Spleen (tissue), 11 donors: ENCODE measurements at regions not wholly inside any gene's neighbourhood (a gene's known extent, or its start where the extent isn't known, plus 50 kb on each side); places are given as distances from the start of the nearest gene placed in this dataset.

Experiments
- DNase-seq: peaks from one replicate; pipeline ENCODE4 v3.0.0-alpha.2; 2020
- H3K27ac ChIP-seq, 8 donors: fragments of 200-600 bp; sonication (generic) in 7 of 8; 1 replicate in 4 of 8; 2 replicates in 4 of 8; pipeline versions ENCODE4 v1.5.0 to v1.8.0; 2016 to 2021; ENCODE audit warnings: inconsistent platforms in 4 of 8, mild to moderate bottlenecking in 4 of 8, moderate library complexity in 1 of 8
- H3K27me3 ChIP-seq, 7 donors: fragments of 200-600 bp; sonication (generic) in 6 of 7; replicated peaks in 1 of 7; 1 replicate in 4 of 7; 2 replicates in 3 of 7; pipeline versions ENCODE4 v1.5.0 to v1.8.0; 2016 to 2021; ENCODE audit warnings: inconsistent platforms in 3 of 7, mild to moderate bottlenecking in 1 of 7
- H3K36me3 ChIP-seq, 6 donors: fragments of 200-600 bp; sonication (generic) in 5 of 6; 1 replicate in 4 of 6; 2 replicates in 2 of 6; pipeline versions ENCODE4 v1.5.0 to v1.8.0; 2016 to 2021; ENCODE audit warnings: inconsistent platforms in 2 of 6
- H3K4me1 ChIP-seq, 6 donors: fragments of 200-600 bp; sonication (generic) in 5 of 6; 1 replicate in 3 of 6; 2 replicates in 3 of 6; pipeline versions ENCODE4 v1.5.0 to v1.8.0; 2016 to 2021; ENCODE audit warnings: inconsistent platforms in 3 of 6
- H3K4me3 ChIP-seq, 8 donors: fragments of 200-600 bp; sonication (generic) in 7 of 8; 1 replicate in 4 of 8; 2 replicates in 4 of 8; pipeline versions ENCODE4 v1.5.0 to v1.8.0; 2016 to 2021; ENCODE audit warnings: inconsistent platforms in 4 of 8, mild to moderate bottlenecking in 4 of 8, moderate library complexity in 2 of 8
- H3K9me3 ChIP-seq, 8 donors: fragments of 200-600 bp; sonication (generic) in 7 of 8; 1 replicate in 4 of 8; 2 replicates in 4 of 8; pipeline versions ENCODE4 v1.5.0 to v1.8.0; 2016 to 2021; ENCODE audit warnings: inconsistent platforms in 4 of 8
- CTCF ChIP-seq, 11 experiments: fragments of 200-600 bp in 7 of 11; fragments of 450-650 bp in 4 of 11; sonication (generic) in 4 of 11; IDR thresholded peaks in 8 of 11; conservative IDR thresholded peaks in 3 of 11; 1 replicate in 7 of 11; 2 replicates in 4 of 11; pipeline versions ENCODE4 v1.4.0 to v1.8.0; 2016 to 2021; ENCODE audit warnings: antibody characterized with exemption in 11 of 11, inconsistent platforms in 4 of 11, mild to moderate bottlenecking in 1 of 11
- POLR2A ChIP-seq, 3 donors: fragments of 450-650 bp; IDR thresholded peaks; one replicate each; pipeline ENCODE4 v1.5.1; 2017; ENCODE audit warnings: antibody characterized with exemption in 3 of 3, mild to moderate bottlenecking in 1 of 3
- POLR2AphosphoS5 ChIP-seq, 3 donors: sonication (generic); formaldehyde crosslinking; IDR thresholded peaks; one replicate each; pipeline ENCODE4 v1.5.1; 2017; ENCODE audit warnings: antibody characterized with exemption in 3 of 3
- WGBS, 5 donors: extraction: QIAGEN DNeasy Blood & Tissue Kit in 3 of 5; methylation state at CpG; one replicate each; pipeline versions ENCODE4 v1.1.5 to v1.1.7; 2013 to 2018; 5-methylcytosine and 5-hydroxymethylcytosine counted together
- intact Hi-C: fragments of 100-400 bp; cut with DNase I; formaldehyde crosslinking; loops from one replicate; pipeline ENCODE4 v1.15.0; 2023; ENCODE audit warnings: low total_unique reads
- donor health status: healthy with polysubstance abuse.
- donor health status: DM: no; HTN: no; CAD: no; lungs with moderate emphysema.
- donor health status: DM: no; HTN: no; CAD: no.
- donor health status: Bipolar disorder and iron deficiency.
- donor health status: healthy.
- donor health status: DM: no; HTN: no; CAD: no.
- donor health status: DM: yes; HTN: yes; CAD: no.

GRCh38 chr2:226515344-226516055 is 284.1 kb downstream of the IRS1 start:
- Histone ChIP-seq H3K4me1 (no peaks in the 10 kb centered on the region), H3K27me3 (peaks cover 0 to 4% (median 0%) of the 10 kb centered on the region in 7 donors), H3K9me3 (peaks cover 0 to 12% (median 0%) of the 10 kb centered on the region in 8 donors), H3K4me3 (no peak overlapping the region), H3K36me3 (no peaks in the 10 kb centered on the region), H3K27ac (no peak overlapping the region)
- intact Hi-C loops, result no loop called here
- no peak for DNase-seq
- WGBS, 5 donors, result 65 to 77% (median 72%) methylated on average over 4 of the region's 4 CpGs
- no peak for TF ChIP-seq POLR2A (IDR thresholded peaks at IDR 0.05)

DNA sequence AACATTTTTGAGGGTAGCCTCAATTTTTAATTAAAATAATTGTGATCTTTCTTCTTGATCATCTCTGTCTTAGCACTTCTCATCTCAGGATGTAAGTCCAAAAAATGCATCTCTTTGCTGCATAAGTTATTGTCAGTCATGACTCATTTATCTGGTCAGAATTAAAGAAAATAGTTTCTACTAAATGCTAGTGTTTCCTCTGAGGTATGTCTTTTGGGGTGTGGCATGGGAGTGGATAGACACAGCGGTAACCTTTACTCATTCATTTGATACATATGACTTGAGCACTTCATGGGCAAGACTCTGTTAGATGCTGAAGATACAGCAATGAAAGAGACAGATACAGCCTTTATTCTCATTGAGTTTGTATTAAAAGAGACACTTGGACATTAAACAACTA is 284.7 kb downstream of the IRS1 start:
- 0 to 97% (median 46%) methylated on average over 1 of the region's 1 CpG for WGBS, 5 donors
- intact Hi-C loops, result no loop called here

GRCh38 chr2:226511311-226511710 is 288.3 kb downstream of the IRS1 start:
- intact Hi-C loops, result no loop called here
- WGBS, 5 donors, result 69 to 86% (median 73%) methylated on average over 4 of the region's 4 CpGs
- no peak for DNase-seq
- TF ChIP-seq POLR2AphosphoS5 (IDR thresholded peaks at IDR 0.05) (no peak), POLR2A (IDR thresholded peaks at IDR 0.05) (no peak), CTCF (IDR thresholded peaks at IDR 0.05 in 8 of 11, conservative IDR thresholded peaks at IDR 0.05 in 3 of 11) (no peak)
- H3K27ac ChIP-seq, result no peak overlapping the region
- peaks cover 0 to 4% (median 0%) of the 10 kb centered on the region in 7 donors for H3K27me3 ChIP-seq
- H3K36me3 ChIP-seq, result no peaks in the 10 kb centered on the region
- H3K4me3 ChIP-seq, result no peak overlapping the region
- no peaks in the 10 kb centered on the region for H3K9me3 ChIP-seq
- H3K4me1 ChIP-seq, result no peaks in the 10 kb centered on the region

More for the DNA sequence above, 284.7 kb downstream of the IRS1 start:
- H3K9me3 ChIP-seq, result peaks cover 0 to 9% (median 0%) of the 10 kb centered on the region in 8 donors
- DNase-seq, result no peak
- no peak for TF ChIP-seq POLR2A (IDR thresholded peaks at IDR 0.05)
- TF ChIP-seq POLR2AphosphoS5 (IDR thresholded peaks at IDR 0.05), result no peak
- no peak for TF ChIP-seq CTCF (IDR thresholded peaks at IDR 0.05 in 8 of 11, conservative IDR thresholded peaks at IDR 0.05 in 3 of 11)
- no peaks in the 10 kb centered on the region for H3K36me3 ChIP-seq
- H3K4me3 ChIP-seq, result no peak overlapping the region
- H3K27me3 ChIP-seq, result peaks cover 0 to 4% (median 0%) of the 10 kb centered on the region in 7 donors
- H3K4me1 ChIP-seq, result no peaks in the 10 kb centered on the region
- no peak overlapping the region for H3K27ac ChIP-seq

GRCh38 chr2:226508683-226509082 is 290.9 kb downstream of the IRS1 start:
- Histone ChIP-seq H3K27ac (no peak overlapping the region), H3K36me3 (no peaks in the 10 kb centered on the region), H3K27me3 (peaks cover 0 to 4% (median 0%) of the 10 kb centered on the region in 7 donors), H3K4me3 (no peak overlapping the region), H3K4me1 (no peaks in the 10 kb centered on the region), H3K9me3 (peaks cover 0 to 11% (median 6%) of the 10 kb centered on the region in 8 donors)
- intact Hi-C loops, result no loop called here
- 81 to 96% (median 83%) methylated on average over 2 of the region's 2 CpGs for WGBS, 5 donors
- TF ChIP-seq CTCF (IDR thresholded peaks at IDR 0.05 in 8 of 11, conservative IDR thresholded peaks at IDR 0.05 in 3 of 11) (no peak), POLR2AphosphoS5 (IDR thresholded peaks at IDR 0.05) (no peak)
- DNase-seq, result no peak
